SIG-M5 treated with dmso at 0.1 percent for 504 hours (cell line): ENCODE measurements at regions not wholly inside any gene's neighbourhood (a gene's known extent, or its start where the extent isn't known, plus 50 kb on each side); places are given as distances from the start of the nearest gene placed in this dataset.
"Not testable (repeated sequence)": the region's sequence is repeated elsewhere in the genome, so short reads cannot be mapped to it uniquely, and the experiment has no call there.

Experiments used
- DNase-seq: peaks from one replicate; lab custom pipeline; 2025; ENCODE audit not compliant: unreplicated experiment; lab: John Stamatoyannopoulos, UW

- DNase-seq = no peak
Observed at GRCh38 chr20:47925593-47925992, 140.3 kb upstream of the SULF2 start.

- peak; percentile 52 for DNase-seq
Observed at GRCh38 chr20:47922269-47922668, 137.0 kb upstream of the SULF2 start.

GRCh38 chr20:47921829-47922228 lies 136.5 kb upstream of the SULF2 start:
- DNase-seq = not testable (repeated sequence)

GRCh38 chr20:47921408-47921807 lies 136.1 kb upstream of the SULF2 start:
- DNase-seq = no peak

- DNase-seq = no peak
Observed at GRCh38 chr20:47917549-47918070, 132.3 kb upstream of the SULF2 start.

GRCh38 chr20:47915495-47915894 lies 130.2 kb upstream of the SULF2 start:
- no peak for DNase-seq

GRCh38 chr20:47914792-47915191 lies 129.5 kb upstream of the SULF2 start:
- DNase-seq = no peak

- not testable (repeated sequence) for DNase-seq
Observed at GRCh38 chr20:47912786-47913501, 127.7 kb upstream of the SULF2 start.

- not testable (repeated sequence) for DNase-seq
Observed at GRCh38 chr20:47912165-47912564, 126.9 kb upstream of the SULF2 start.

GRCh38 chr20:47909696-47910369 lies 124.6 kb upstream of the SULF2 start:
- not testable (repeated sequence) for DNase-seq

GRCh38 chr20:47908361-47909035 lies 123.2 kb upstream of the SULF2 start:
- not testable (repeated sequence) for DNase-seq

- DNase-seq = not testable (repeated sequence)
Observed at GRCh38 chr20:47907951-47908350, 122.7 kb upstream of the SULF2 start.

- DNase-seq = no peak
Observed at GRCh38 chr20:47907031-47907675, 121.9 kb upstream of the SULF2 start.

GRCh38 chr20:47906348-47906660 lies 121.0 kb upstream of the SULF2 start:
- no peak for DNase-seq

- no peak for DNase-seq
Observed at GRCh38 chr20:47905628-47906347, 120.5 kb upstream of the SULF2 start.

GRCh38 chr20:47903009-47903408 lies 117.7 kb upstream of the SULF2 start:
- not testable (repeated sequence) for DNase-seq

- DNase-seq = not testable (repeated sequence)
Observed at GRCh38 chr20:47899313-47899712, 114.0 kb upstream of the SULF2 start.

- no peak for DNase-seq
Observed at GRCh38 chr20:47897461-47897860, 112.2 kb upstream of the SULF2 start.

GRCh38 chr20:47892681-47893080 lies 107.4 kb upstream of the SULF2 start:
- DNase-seq = not testable (repeated sequence)

- DNase-seq = not testable (repeated sequence)
Observed at GRCh38 chr20:47890708-47891107, 105.4 kb upstream of the SULF2 start.

GRCh38 chr20:47889751-47890150 lies 104.5 kb upstream of the SULF2 start:
- not testable (repeated sequence) for DNase-seq
